ENCODE measurements at regions not wholly inside any gene's neighbourhood (a gene's known extent, or its start where the extent isn't known, plus 50 kb on each side); places are given as distances from the start of the nearest gene placed in this dataset.

GRCh38 chr7:42574685-42575084, 337.2 kb downstream of the C7orf25 start:
- no peak for TF ChIP-seq CTCF (IDR thresholded peaks at IDR 0.05)
- no peak for TF ChIP-seq POLR2A (IDR thresholded peaks at IDR 0.05)
